22Rv1 (cell line): ENCODE measurements at regions not wholly inside any gene's neighbourhood (a gene's known extent, or its start where the extent isn't known, plus 50 kb on each side); places are given as distances from the start of the nearest gene placed in this dataset.

Experiments
- ZFX ChIP-seq: fragments of 450-650 bp; IDR thresholded peaks from 2 replicates; pipeline ENCODE4 v1.6.1; 2017; ENCODE audit warnings: antibody characterized with exemption, borderline replicate concordance
- TF ChIP-seq, protein P1 (sequence below): fragments of 450-650 bp; IDR thresholded peaks from 2 replicates; pipeline ENCODE4 v1.5.1; 2017; ENCODE audit warnings: mild to moderate bottlenecking

DNA sequence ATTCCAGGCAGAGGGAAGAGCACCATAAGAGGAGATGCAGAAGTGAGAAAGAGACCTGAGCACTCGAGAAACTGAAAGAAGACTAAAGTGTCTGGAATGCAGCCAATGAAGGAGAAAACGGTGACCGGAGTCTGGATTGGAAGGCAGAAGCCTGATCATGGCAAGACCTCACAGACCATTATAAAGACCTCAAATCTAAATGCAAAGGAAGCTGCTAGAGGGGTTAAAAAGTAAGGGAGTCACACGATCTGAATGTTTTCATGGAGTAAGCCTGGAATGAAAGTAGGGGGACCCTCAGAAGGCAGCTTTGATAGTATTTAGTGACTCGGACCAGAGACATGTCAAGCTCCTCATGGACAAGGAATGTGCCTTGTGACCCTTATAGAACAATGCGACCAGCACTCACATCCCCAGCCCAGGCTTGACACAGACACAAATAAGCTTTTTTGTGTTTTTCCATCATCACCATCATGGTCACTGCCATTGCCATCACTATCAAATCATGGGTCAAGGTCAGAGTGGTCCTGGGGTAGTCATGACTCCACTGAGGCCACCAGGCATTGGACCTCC, 183.6 kb downstream of the SEC16B start:
- TF ChIP-seq, protein P1, sequence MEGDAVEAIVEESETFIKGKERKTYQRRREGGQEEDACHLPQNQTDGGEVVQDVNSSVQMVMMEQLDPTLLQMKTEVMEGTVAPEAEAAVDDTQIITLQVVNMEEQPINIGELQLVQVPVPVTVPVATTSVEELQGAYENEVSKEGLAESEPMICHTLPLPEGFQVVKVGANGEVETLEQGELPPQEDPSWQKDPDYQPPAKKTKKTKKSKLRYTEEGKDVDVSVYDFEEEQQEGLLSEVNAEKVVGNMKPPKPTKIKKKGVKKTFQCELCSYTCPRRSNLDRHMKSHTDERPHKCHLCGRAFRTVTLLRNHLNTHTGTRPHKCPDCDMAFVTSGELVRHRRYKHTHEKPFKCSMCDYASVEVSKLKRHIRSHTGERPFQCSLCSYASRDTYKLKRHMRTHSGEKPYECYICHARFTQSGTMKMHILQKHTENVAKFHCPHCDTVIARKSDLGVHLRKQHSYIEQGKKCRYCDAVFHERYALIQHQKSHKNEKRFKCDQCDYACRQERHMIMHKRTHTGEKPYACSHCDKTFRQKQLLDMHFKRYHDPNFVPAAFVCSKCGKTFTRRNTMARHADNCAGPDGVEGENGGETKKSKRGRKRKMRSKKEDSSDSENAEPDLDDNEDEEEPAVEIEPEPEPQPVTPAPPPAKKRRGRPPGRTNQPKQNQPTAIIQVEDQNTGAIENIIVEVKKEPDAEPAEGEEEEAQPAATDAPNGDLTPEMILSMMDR: no peak
- no peak for TF ChIP-seq ZFX
